Adrenal gland (tissue), 5 donors: ENCODE measurements at regions not wholly inside any gene's neighbourhood (a gene's known extent, or its start where the extent isn't known, plus 50 kb on each side); places are given as distances from the start of the nearest gene placed in this dataset.

Experiments
- POLR2A ChIP-seq, 2 donors: fragments of 450-650 bp; IDR thresholded peaks; one replicate each; pipeline ENCODE4 v1.6.1; 2017; ENCODE audit warnings: antibody characterized with exemption in 2 of 2, mild to moderate bottlenecking in 2 of 2, moderate library complexity in 1 of 2
- TF ChIP-seq, protein P1 (sequence below), 6 experiments: fragments of 450-650 bp in 4 of 6; fragments of 200-600 bp in 2 of 6; sonication (generic) in 1 of 6; IDR thresholded peaks; 1 replicate in 5 of 6; 2 replicates in 1 of 6; pipeline versions ENCODE4 v1.5.1 to v1.8.0; 2016 to 2021; ENCODE audit warnings: antibody characterized with exemption in 6 of 6, mild to moderate bottlenecking in 2 of 6, moderate library complexity in 1 of 6
- donor health status: DM: no; HTN: no; CAD: no.

DNA sequence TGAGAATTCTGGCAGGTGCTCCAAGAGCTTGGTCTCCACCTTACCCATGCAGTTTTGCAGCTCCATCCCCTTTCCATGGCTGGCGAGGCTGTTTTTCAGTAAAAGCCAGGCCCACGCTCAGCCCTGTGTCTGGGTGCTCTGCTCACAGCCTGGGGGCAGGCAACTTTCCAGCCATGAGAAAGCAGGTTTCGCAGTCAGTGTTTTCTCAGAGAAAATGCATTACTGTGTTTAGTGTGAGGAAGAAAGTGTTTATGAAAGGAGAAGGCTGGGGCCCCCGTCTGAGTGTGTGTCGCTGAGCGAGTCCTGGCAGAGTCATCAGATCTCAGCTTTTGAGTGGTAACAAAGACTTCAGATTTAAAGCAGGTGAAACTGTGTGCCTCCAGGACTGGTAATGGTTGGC, 248.1 kb downstream of the IRX1 start:
- TF ChIP-seq, protein P1, sequence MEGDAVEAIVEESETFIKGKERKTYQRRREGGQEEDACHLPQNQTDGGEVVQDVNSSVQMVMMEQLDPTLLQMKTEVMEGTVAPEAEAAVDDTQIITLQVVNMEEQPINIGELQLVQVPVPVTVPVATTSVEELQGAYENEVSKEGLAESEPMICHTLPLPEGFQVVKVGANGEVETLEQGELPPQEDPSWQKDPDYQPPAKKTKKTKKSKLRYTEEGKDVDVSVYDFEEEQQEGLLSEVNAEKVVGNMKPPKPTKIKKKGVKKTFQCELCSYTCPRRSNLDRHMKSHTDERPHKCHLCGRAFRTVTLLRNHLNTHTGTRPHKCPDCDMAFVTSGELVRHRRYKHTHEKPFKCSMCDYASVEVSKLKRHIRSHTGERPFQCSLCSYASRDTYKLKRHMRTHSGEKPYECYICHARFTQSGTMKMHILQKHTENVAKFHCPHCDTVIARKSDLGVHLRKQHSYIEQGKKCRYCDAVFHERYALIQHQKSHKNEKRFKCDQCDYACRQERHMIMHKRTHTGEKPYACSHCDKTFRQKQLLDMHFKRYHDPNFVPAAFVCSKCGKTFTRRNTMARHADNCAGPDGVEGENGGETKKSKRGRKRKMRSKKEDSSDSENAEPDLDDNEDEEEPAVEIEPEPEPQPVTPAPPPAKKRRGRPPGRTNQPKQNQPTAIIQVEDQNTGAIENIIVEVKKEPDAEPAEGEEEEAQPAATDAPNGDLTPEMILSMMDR (IDR thresholded peaks at IDR 0.05): no peak
- TF ChIP-seq POLR2A (IDR thresholded peaks at IDR 0.05): no peak
